ENCODE measurements at regions not wholly inside any gene's neighbourhood (a gene's known extent, or its start where the extent isn't known, plus 50 kb on each side); places are given as distances from the start of the nearest gene placed in this dataset.

- H3K9me3 Mint-ChIP-seq (ENCODE audit: insufficient read depth), result peaks cover 3% of the 10 kb centered on the region
- 95% methylated on average over 20 of the region's 22 CpGs for WGBS (ENCODE audit: insufficient coverage)
Measured at GRCh38 chr19:30111021-30111855, 169.2 kb downstream of the URI1 start.

More at GRCh38 chr19:30111021-30111855, 169.2 kb downstream of the URI1 start:
- no peak overlapping the region for H3K4me3 ChIP-seq (ENCODE audit: control extremely low read depth in 1 of 5, extremely low read depth in 1 of 5, insufficient read depth in 1 of 5, low read depth in 2 of 5, low read length in 4 of 5)
- H3K27ac Mint-ChIP-seq, result no peak overlapping the region
- ChIA-PET CTCF (no interaction called here), POLR2A (no interaction called here)
- TF ChIP-seq CTCF (IDR thresholded peaks at IDR 0.05) (no peak), EZH2 (IDR thresholded peaks at IDR 0.05; ENCODE audit: borderline replicate concordance, insufficient read depth, low read depth, low read length, poor library complexity, severe bottlenecking) (no peak)
- no peak overlapping the region for H3K27ac ChIP-seq (ENCODE audit: low read length in 2 of 2)
- no peak overlapping the region for H3K9ac ChIP-seq (ENCODE audit: low read length)
- no peaks in the 10 kb centered on the region for H3K4me1 Mint-ChIP-seq
- H3K36me3 ChIP-seq (replicated peaks in 1 of 2; ENCODE audit: control extremely low read depth in 1 of 2, control insufficient read depth in 1 of 2, extremely low read depth in 1 of 2, insufficient read depth in 2 of 2, low read length in 1 of 2), result no peaks in the 10 kb centered on the region
- no peaks in the 10 kb centered on the region for H3K27me3 Mint-ChIP-seq
- no peak overlapping the region for H3K4me2 ChIP-seq (replicated peaks; ENCODE audit: low read depth, low read length, poor library complexity, severe bottlenecking)
- intact Hi-C loops (cut with micrococcal nuclease), result no loop called here
- H3K4me3 Mint-ChIP-seq, result no peak overlapping the region
- H4K20me1 ChIP-seq (ENCODE audit: control insufficient read depth, insufficient read depth, low read length, poor library complexity, severe bottlenecking), result no peaks in the 10 kb centered on the region
- no peak for ATAC-seq (ENCODE audit: low read depth)
- no peak for DNase-seq
- no peak overlapping the region for H2AFZ ChIP-seq (ENCODE audit: insufficient read depth, low read depth, low read length, poor library complexity, severe bottlenecking)
- H3K27me3 ChIP-seq (replicated peaks in 1 of 4; ENCODE audit: control extremely low read depth in 1 of 4, control insufficient read depth in 3 of 4, insufficient read depth in 4 of 4, low read length in 3 of 4), result no peaks in the 10 kb centered on the region
- H3K9me3 ChIP-seq (ENCODE audit: control extremely low read depth in 1 of 3, control insufficient read depth in 2 of 3, insufficient read depth in 1 of 3, low read length in 2 of 3), result peaks cover 0 to 14% (median 0%) of the 10 kb centered on the region in 3 donors
- no peaks in the 10 kb centered on the region for H3K79me2 ChIP-seq (ENCODE audit: control insufficient read depth, insufficient read depth, low read length)
- H3K4me1 ChIP-seq (ENCODE audit: control insufficient read depth in 2 of 2, insufficient read depth in 2 of 2, low read length in 2 of 2), result no peaks in the 10 kb centered on the region
